NT2/D1 (cell line): ENCODE measurements at regions not wholly inside any gene's neighbourhood (a gene's known extent, or its start where the extent isn't known, plus 50 kb on each side); places are given as distances from the start of the nearest gene placed in this dataset.

Experiments
- DNase-seq: peaks from one replicate; pipeline ENCODE4 v3.0.0-alpha.2; 2011; ENCODE audit warnings: low read depth, low spot score
- H3K27me3 ChIP-seq: 2 replicates; pipeline ENCODE4 v1.6.0; 2011; ENCODE audit warnings: mild to moderate bottlenecking; ENCODE audit not compliant: insufficient read length, insufficient read depth
- H3K36me3 ChIP-seq: 2 replicates; pipeline ENCODE4 v1.6.1; 2011; ENCODE audit warnings: mild to moderate bottlenecking, low read length, mixed read lengths; ENCODE audit not compliant: insufficient read depth, insufficient read length
- H3K4me1 ChIP-seq: 2 replicates; pipeline ENCODE4 v1.5.1; 2011; ENCODE audit not compliant: insufficient read depth, insufficient read length
- H3K4me3 ChIP-seq: 2 replicates; pipeline ENCODE4 v1.5.1; 2011; ENCODE audit warnings: low read depth; ENCODE audit not compliant: insufficient read length
- H3K9ac ChIP-seq: 2 replicates; pipeline ENCODE4 v1.6.0; 2011; ENCODE audit warnings: low read depth; ENCODE audit not compliant: insufficient read length
- H3K9me3 ChIP-seq: 2 replicates; pipeline ENCODE4 v1.5.1; 2011; ENCODE audit warnings: mild to moderate bottlenecking, low read length; ENCODE audit not compliant: insufficient read depth
- SUZ12 ChIP-seq: IDR thresholded peaks from 2 replicates; pipeline ENCODE4 v1.6.1; 2011; ENCODE audit not compliant: insufficient read length, insufficient read depth; ENCODE audit errors: extremely low read depth
- YY1 ChIP-seq: IDR thresholded peaks from 2 replicates; pipeline ENCODE4 v1.6.1; 2011; ENCODE audit not compliant: insufficient read length, insufficient read depth
- ZNF274 ChIP-seq: IDR thresholded peaks from 2 replicates; pipeline ENCODE4 v1.6.1; 2011; ENCODE audit warnings: mild to moderate bottlenecking, low read depth, low read length

DNA sequence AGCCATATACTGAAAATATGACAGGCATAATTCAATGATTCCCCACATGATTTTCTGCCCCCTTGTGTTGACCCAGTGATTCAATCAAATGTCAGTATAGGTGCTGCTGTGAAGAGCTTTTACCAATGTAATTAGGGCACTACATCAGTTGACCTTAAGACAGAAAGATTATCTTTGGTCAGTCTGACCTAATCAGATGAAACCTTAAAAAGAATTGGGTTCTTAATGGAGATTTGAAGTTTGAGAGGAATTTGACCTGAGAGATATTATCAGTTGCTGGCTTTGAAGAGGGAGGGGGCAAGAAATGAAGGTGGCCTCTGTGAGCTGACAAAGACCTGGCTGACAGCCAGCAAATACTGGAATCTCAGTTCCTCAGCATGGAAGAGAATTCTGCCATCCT is 358.7 kb upstream of the CA10 start:
- Histone ChIP-seq H3K4me1 (no peaks in the 10 kb centered on the region), H3K4me3 (no peak overlapping the region), H3K9ac (no peak overlapping the region), H3K9me3 (no peaks in the 10 kb centered on the region), H3K36me3 (no peaks in the 10 kb centered on the region), H3K27me3 (no peaks in the 10 kb centered on the region)
- no peak for TF ChIP-seq YY1
- no peak for TF ChIP-seq ZNF274
- DNase-seq = no peak

DNA sequence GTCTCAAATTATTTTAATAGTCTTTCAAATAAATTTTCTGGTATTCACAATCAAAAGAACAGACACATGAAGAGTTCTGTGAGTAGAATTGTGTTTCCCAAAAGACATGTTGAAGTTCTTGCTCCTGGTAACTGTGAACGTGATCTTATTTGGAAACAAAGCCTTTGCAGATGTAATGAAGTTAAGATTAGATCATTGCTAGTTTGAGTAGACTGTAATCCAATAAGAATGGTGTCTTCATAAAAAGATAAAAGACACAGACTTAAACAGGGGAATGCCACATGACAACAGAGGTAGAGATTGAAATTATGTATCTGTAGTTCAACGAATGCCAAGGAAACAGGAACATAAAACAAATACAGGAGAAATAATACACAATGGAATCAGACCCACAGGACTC is 357.4 kb upstream of the CA10 start:
- Histone ChIP-seq H3K4me3 (no peak overlapping the region), H3K4me1 (no peaks in the 10 kb centered on the region), H3K36me3 (no peaks in the 10 kb centered on the region), H3K9me3 (no peaks in the 10 kb centered on the region), H3K9ac (no peak overlapping the region), H3K27me3 (no peaks in the 10 kb centered on the region)
- no peak for TF ChIP-seq ZNF274
- TF ChIP-seq YY1 = no peak
- no peak for TF ChIP-seq SUZ12
- no peak for DNase-seq

DNA sequence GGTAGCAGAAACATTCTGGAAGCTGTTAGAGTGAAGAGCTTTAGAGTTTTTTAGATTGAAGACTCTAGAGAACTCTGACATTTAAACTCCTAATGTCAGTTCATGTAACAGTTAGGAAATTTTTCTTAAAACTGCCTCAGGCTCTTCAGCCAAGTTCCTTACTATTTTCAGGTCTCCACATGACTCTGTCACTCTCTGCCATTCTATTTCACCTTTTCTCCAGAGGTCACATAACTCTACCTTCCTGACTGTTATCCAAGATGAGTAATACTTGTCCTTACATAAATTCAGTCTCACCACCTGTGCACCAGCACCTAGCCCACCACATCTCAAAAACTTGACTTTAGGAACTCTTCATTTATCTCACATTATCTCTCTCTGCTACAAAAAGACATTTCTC is 347.1 kb upstream of the CA10 start:
- H3K4me1 ChIP-seq = no peaks in the 10 kb centered on the region
- no peaks in the 10 kb centered on the region for H3K36me3 ChIP-seq
- no peak overlapping the region for H3K9ac ChIP-seq
- DNase-seq = no peak
- no peak overlapping the region for H3K4me3 ChIP-seq
- TF ChIP-seq ZNF274 (no peak), SUZ12 (no peak), YY1 (no peak)
- H3K27me3 ChIP-seq = no peaks in the 10 kb centered on the region
- H3K9me3 ChIP-seq = no peaks in the 10 kb centered on the region

DNA sequence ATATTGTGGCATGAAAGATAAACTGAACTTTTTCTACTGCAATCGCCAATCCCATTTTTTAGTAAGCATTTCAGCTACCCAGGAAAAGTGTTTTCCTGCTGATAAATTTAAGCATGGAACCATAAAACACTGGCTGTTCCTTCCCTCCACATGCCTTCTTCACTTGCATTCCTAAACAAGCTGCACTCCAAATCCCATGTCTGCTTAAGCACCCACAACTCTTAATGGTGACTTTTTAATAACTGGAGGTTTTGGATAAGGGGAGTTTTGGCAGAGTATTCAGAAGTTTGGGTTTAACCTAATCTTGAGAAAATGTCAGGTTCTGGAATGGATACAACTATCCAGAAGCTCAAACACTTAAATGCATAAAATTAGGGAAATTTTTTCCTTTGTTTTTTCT is 345.6 kb upstream of the CA10 start:
- DNase-seq = no peak
- H3K27me3 ChIP-seq = no peaks in the 10 kb centered on the region
- H3K4me1 ChIP-seq = no peaks in the 10 kb centered on the region
- H3K4me3 ChIP-seq = no peak overlapping the region
- TF ChIP-seq ZNF274 = no peak
- no peak for TF ChIP-seq YY1
- no peak for TF ChIP-seq SUZ12
- no peaks in the 10 kb centered on the region for H3K9me3 ChIP-seq
- H3K9ac ChIP-seq = no peak overlapping the region
- H3K36me3 ChIP-seq = no peaks in the 10 kb centered on the region

DNA sequence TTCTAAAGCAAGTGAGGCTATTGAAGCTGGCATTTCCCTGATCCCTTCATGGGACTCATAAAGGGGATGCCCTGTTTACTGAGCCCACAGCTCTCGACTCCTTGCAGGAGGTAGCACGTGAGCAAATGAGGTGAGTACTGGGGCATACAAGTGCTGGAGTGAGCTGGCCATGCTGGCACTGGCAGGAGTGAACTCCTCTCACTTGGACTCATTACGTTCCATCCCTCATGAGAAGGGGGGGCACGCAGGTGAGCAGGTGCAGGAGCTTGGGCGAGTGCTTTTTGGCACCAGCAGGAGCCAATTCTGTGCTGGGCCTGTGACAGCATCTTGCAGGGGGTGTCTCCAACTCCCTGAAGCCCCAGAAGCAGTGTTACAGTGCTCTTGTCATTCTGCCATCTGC is 337.1 kb upstream of the CA10 start:
- DNase-seq = no peak
- H3K27me3 ChIP-seq = no peaks in the 10 kb centered on the region
- H3K9me3 ChIP-seq = no peaks in the 10 kb centered on the region
- H3K4me3 ChIP-seq = no peak overlapping the region
- no peak overlapping the region for H3K9ac ChIP-seq
- no peaks in the 10 kb centered on the region for H3K4me1 ChIP-seq
- TF ChIP-seq ZNF274 = no peak
- TF ChIP-seq YY1 = no peak
- no peak for TF ChIP-seq SUZ12
- no peaks in the 10 kb centered on the region for H3K36me3 ChIP-seq

DNA sequence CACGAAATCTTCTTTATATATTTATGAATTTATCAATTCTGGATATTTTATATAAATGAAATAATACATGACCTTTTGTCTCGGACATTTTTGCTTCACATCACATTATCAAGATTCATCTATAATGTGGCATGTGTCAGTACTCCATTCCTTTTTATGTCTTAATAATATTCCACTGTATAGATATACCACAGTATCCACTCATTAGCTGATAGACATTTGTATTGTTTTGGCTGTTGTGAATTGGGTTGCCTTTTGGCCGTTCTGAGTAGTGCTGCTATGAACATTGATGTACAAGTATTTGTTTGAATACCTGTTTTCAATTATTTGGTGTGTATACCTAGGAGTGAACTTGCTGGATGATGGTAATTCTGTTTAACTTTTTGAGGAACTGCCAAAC is 323.8 kb upstream of the CA10 start:
- Histone ChIP-seq H3K9me3 (no peaks in the 10 kb centered on the region), H3K4me1 (no peaks in the 10 kb centered on the region), H3K36me3 (no peaks in the 10 kb centered on the region), H3K9ac (no peak overlapping the region), H3K4me3 (no peak overlapping the region), H3K27me3 (no peaks in the 10 kb centered on the region)
- no peak for DNase-seq
- TF ChIP-seq ZNF274 = no peak
- TF ChIP-seq SUZ12 = no peak
- no peak for TF ChIP-seq YY1

DNA sequence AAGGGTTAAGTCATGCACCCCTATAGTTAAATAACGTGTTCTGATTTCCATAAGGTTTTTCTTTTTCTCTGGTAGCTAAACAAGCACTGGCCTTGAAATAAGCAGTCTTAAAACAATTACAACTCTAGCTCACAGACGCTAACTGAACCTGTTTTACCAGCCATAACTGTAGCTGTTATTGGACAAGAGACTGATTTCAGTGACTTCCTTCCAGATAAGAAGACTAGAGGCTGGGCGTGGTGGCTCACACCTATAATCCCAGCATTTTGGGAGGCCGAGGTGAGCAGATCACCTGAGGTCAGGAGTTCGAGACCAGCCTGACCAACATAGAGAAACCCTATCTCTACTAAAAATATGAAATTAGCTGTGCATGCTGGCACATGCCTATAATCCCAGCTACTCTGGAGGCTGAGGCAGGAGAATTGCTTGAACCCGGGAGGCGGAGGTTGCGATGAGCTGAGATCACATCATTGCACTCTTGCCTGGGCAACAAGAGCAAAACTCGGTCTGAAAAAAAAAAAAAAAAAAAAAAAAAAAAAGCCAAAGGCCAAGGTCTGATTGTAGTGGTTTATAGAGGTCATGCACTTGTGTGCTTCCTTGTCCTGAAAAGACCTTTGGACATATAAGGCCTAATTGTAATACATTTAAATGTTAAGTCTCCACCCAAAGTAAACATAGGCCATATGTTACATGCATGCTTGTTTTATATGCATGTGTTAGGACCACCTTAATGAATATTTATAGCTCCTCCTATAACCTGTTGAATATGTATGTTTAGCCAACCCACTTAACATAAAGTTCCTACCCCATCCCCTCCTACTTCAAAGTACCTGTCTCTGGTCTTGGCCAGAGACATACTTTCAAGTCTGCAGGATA is 319.5 kb upstream of the CA10 start:
- Histone ChIP-seq H3K36me3 (no peaks in the 10 kb centered on the region), H3K4me1 (no peaks in the 10 kb centered on the region), H3K4me3 (no peak overlapping the region), H3K27me3 (no peaks in the 10 kb centered on the region), H3K9me3 (no peaks in the 10 kb centered on the region), H3K9ac (no peak overlapping the region)
- DNase-seq = no peak
- TF ChIP-seq SUZ12 = no peak
- no peak for TF ChIP-seq YY1
- no peak for TF ChIP-seq ZNF274
